Tibial artery (tissue), 4 donors: ENCODE measurements at regions not wholly inside any gene's neighbourhood (a gene's known extent, or its start where the extent isn't known, plus 50 kb on each side); places are given as distances from the start of the nearest gene placed in this dataset.

ENCODE experiments used
- DNase-seq, 2 donors: peaks; one replicate each; pipeline ENCODE4 v3.0.0-alpha.2; 2019
- H3K27ac ChIP-seq, 2 donors: fragments of 200-600 bp; sonication (generic) in 1 of 2; 1 replicate in 1 of 2; 2 replicates in 1 of 2; pipeline ENCODE4 v1.5.1; 2018 to 2019; ENCODE audit warnings: mild to moderate bottlenecking in 1 of 2
- H3K27me3 ChIP-seq, 2 donors: fragments of 200-600 bp; sonication (generic) in 1 of 2; one replicate each; pipeline versions ENCODE4 v1.5.1 to v1.6.0; 2016 to 2019
- H3K36me3 ChIP-seq, 3 donors: fragments of 200-600 bp; sonication (generic) in 2 of 3; one replicate each; pipeline ENCODE4 v1.5.1; 2016 to 2019; ENCODE audit warnings: mild to moderate bottlenecking in 2 of 3
- H3K4me1 ChIP-seq, 4 donors: fragments of 200-600 bp; sonication (generic) in 2 of 4; 1 replicate in 3 of 4; 2 replicates in 1 of 4; pipeline ENCODE4 v1.5.1; 2016 to 2019
- H3K4me3 ChIP-seq, 2 donors: fragments of 200-600 bp; sonication (generic) in 1 of 2; 1 replicate in 1 of 2; 2 replicates in 1 of 2; pipeline ENCODE4 v1.5.1; 2018 to 2019; ENCODE audit warnings: mild to moderate bottlenecking in 2 of 2
- H3K9me3 ChIP-seq, 3 donors: fragments of 200-600 bp; sonication (generic) in 1 of 3; one replicate each; pipeline ENCODE4 v1.5.1; 2016 to 2019
- CTCF ChIP-seq, 2 experiments: fragments of 200-600 bp in 1 of 2; fragments of 450-650 bp in 1 of 2; IDR thresholded peaks; one replicate each; pipeline ENCODE4 v1.5.1; 2017 to 2019; ENCODE audit warnings: antibody characterized with exemption in 2 of 2, mild to moderate bottlenecking in 1 of 2, moderate library complexity in 1 of 2
- intact Hi-C: fragments of 100-400 bp; cut with DNase I; formaldehyde crosslinking; loops from one replicate; pipeline ENCODE4 v1.15.0; 2023; ENCODE audit warnings: low total_unique reads

GRCh38 chr10:52665821-52666220, 106.8 kb downstream of the MBL2 start:
- Histone ChIP-seq H3K4me3 (no peak overlapping the region), H3K36me3 (no peaks in the 10 kb centered on the region), H3K27ac (no peak overlapping the region), H3K9me3 (peaks cover 0 to 13% (median 11%) of the 10 kb centered on the region in 3 donors), H3K4me1 (no peaks in the 10 kb centered on the region), H3K27me3 (no peaks in the 10 kb centered on the region)
- intact Hi-C loops, result no loop called here
- no peak for TF ChIP-seq CTCF (IDR thresholded peaks at IDR 0.05)
- DNase-seq, result no peak

- H3K9me3 ChIP-seq, result peaks cover 0 to 13% (median 11%) of the 10 kb centered on the region in 3 donors
- no peak for DNase-seq
- H3K27me3 ChIP-seq, result no peaks in the 10 kb centered on the region
- H3K4me3 ChIP-seq, result no peak overlapping the region
- no peak overlapping the region for H3K27ac ChIP-seq
- no peaks in the 10 kb centered on the region for H3K36me3 ChIP-seq
- no peak for TF ChIP-seq CTCF (IDR thresholded peaks at IDR 0.05)
- H3K4me1 ChIP-seq, result no peaks in the 10 kb centered on the region
- intact Hi-C loops, result no loop called here
Measured at GRCh38 chr10:52666931-52667330, 105.7 kb downstream of the MBL2 start.

- no peak for DNase-seq
Measured at GRCh38 chr10:52668024-52668423, 104.6 kb downstream of the MBL2 start.

GRCh38 chr10:52672880-52673279, 99.7 kb downstream of the MBL2 start:
- intact Hi-C loops, result no loop called here
- H3K4me1 ChIP-seq, result no peaks in the 10 kb centered on the region
- H3K9me3 ChIP-seq, result no peaks in the 10 kb centered on the region
- DNase-seq, result no peak
- H3K36me3 ChIP-seq, result no peaks in the 10 kb centered on the region
- H3K27ac ChIP-seq, result no peak overlapping the region
- H3K4me3 ChIP-seq, result no peak overlapping the region
- no peak for TF ChIP-seq CTCF (IDR thresholded peaks at IDR 0.05)
- H3K27me3 ChIP-seq, result no peaks in the 10 kb centered on the region

More at GRCh38 chr10:52668024-52668423, 104.6 kb downstream of the MBL2 start:
- intact Hi-C loops, result no loop called here
- no peak overlapping the region for H3K4me3 ChIP-seq
- H3K4me1 ChIP-seq, result no peaks in the 10 kb centered on the region
- no peaks in the 10 kb centered on the region for H3K36me3 ChIP-seq
- no peak for TF ChIP-seq CTCF (IDR thresholded peaks at IDR 0.05)
- no peaks in the 10 kb centered on the region for H3K27me3 ChIP-seq
- peaks cover 0 to 13% (median 11%) of the 10 kb centered on the region in 3 donors for H3K9me3 ChIP-seq
- no peak overlapping the region for H3K27ac ChIP-seq

GRCh38 chr10:52673468-52673867, 99.1 kb downstream of the MBL2 start:
- Histone ChIP-seq H3K36me3 (no peaks in the 10 kb centered on the region), H3K4me3 (no peak overlapping the region), H3K4me1 (no peaks in the 10 kb centered on the region), H3K27me3 (no peaks in the 10 kb centered on the region), H3K27ac (no peak overlapping the region), H3K9me3 (no peaks in the 10 kb centered on the region)
- no peak for DNase-seq
- intact Hi-C loops, result no loop called here
- no peak for TF ChIP-seq CTCF (IDR thresholded peaks at IDR 0.05)

- intact Hi-C loops, result no loop called here
- Histone ChIP-seq H3K27ac (no peak overlapping the region), H3K27me3 (no peaks in the 10 kb centered on the region), H3K9me3 (no peaks in the 10 kb centered on the region), H3K4me3 (no peak overlapping the region), H3K4me1 (no peaks in the 10 kb centered on the region), H3K36me3 (no peaks in the 10 kb centered on the region)
- DNase-seq, result no peak
- TF ChIP-seq CTCF (IDR thresholded peaks at IDR 0.05), result no peak
Measured at GRCh38 chr10:52674474-52674873, 98.1 kb downstream of the MBL2 start.
